ENCODE measurements at regions not wholly inside any gene's neighbourhood (a gene's known extent, or its start where the extent isn't known, plus 50 kb on each side); places are given as distances from the start of the nearest gene placed in this dataset.

DNA sequence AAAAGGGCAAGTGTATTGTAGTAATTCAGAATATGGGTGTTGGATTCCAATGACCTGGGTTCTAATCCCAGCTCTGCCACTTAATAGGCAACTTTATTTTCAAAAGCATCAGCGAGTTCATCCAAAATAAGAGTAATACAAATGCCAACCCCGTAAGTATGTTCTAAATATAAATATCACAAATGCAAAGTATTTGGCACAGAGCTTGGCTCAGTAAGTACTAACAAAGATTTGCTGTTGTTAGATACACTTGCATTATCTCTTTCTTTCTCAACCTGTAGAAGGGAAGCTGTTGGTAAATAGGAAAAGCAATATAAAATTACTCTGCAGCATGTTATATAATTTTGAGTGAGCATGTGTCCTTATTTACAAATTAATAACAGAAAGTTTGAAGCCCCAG, 1302.6 kb upstream of the FAM98A start:
- Histone ChIP-seq H3K4me1 (ENCODE audit: insufficient read depth, low read length, poor library complexity, severe bottlenecking) (no peaks in the 10 kb centered on the region), H3K4me3 (ENCODE audit: low read length, poor library complexity, severe bottlenecking) (no peak overlapping the region), H3F3A (ENCODE audit: low read depth) (no peaks in the 10 kb centered on the region), H4K20me1 (ENCODE audit: insufficient read depth, low read length, poor library complexity, severe bottlenecking) (no peaks in the 10 kb centered on the region), H3K9me3 (ENCODE audit: insufficient read depth, low read depth, low read length) (no peaks in the 10 kb centered on the region), H3K9me2 (replicated peaks; ENCODE audit: low read depth, low read length) (0 out of 2 replicates have a peak, but pooled peaks cover 5% of the 10 kb centered on the region), H3K27me3 (ENCODE audit: insufficient read depth, low read length, poor library complexity, severe bottlenecking) (no peaks in the 10 kb centered on the region), H2AFZ (ENCODE audit: low read length) (no peak overlapping the region), H3K36me3 (ENCODE audit: insufficient read depth, low read length) (no peaks in the 10 kb centered on the region), H3K4me2 (ENCODE audit: low read depth, low read length, poor library complexity, severe bottlenecking) (no peak overlapping the region), H3K9ac (ENCODE audit: low read depth, low read length, poor library complexity, severe bottlenecking) (no peak overlapping the region), H3K79me2 (ENCODE audit: insufficient read depth, low read length) (no peaks in the 10 kb centered on the region)
- TF ChIP-seq, protein P1, sequence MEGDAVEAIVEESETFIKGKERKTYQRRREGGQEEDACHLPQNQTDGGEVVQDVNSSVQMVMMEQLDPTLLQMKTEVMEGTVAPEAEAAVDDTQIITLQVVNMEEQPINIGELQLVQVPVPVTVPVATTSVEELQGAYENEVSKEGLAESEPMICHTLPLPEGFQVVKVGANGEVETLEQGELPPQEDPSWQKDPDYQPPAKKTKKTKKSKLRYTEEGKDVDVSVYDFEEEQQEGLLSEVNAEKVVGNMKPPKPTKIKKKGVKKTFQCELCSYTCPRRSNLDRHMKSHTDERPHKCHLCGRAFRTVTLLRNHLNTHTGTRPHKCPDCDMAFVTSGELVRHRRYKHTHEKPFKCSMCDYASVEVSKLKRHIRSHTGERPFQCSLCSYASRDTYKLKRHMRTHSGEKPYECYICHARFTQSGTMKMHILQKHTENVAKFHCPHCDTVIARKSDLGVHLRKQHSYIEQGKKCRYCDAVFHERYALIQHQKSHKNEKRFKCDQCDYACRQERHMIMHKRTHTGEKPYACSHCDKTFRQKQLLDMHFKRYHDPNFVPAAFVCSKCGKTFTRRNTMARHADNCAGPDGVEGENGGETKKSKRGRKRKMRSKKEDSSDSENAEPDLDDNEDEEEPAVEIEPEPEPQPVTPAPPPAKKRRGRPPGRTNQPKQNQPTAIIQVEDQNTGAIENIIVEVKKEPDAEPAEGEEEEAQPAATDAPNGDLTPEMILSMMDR (conservative IDR thresholded peaks at IDR 0.05; ENCODE audit: low read length), result no peak
- TF ChIP-seq EZH2phosphoT487 (IDR thresholded peaks at IDR 0.05; ENCODE audit: borderline replicate concordance), result no peak

DNA sequence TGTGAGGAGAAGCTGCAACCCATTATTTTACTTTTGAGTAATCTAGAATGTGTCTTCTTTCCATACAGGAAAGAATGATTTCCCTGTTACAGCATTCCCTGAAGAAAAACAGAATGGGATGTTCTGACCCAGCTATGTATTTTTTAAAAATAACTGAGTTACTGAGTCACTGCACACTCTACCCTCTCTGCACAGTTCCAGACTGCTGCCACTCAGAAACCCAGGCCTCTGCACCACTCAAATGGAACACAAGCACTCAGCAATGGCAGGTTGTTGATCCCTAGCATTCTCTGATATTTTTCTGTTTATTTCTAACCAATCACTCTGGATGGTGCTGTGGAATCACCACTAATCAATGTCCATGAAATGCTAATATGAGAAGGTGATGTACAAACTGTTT, 1300.0 kb upstream of the FAM98A start:
- Histone ChIP-seq H3K9ac (ENCODE audit: low read depth, low read length, poor library complexity, severe bottlenecking) (no peak overlapping the region), H3K27me3 (ENCODE audit: insufficient read depth, low read length, poor library complexity, severe bottlenecking) (no peaks in the 10 kb centered on the region), H3K4me1 (ENCODE audit: insufficient read depth, low read length, poor library complexity, severe bottlenecking) (no peaks in the 10 kb centered on the region), H3K9me2 (replicated peaks; ENCODE audit: low read depth, low read length) (0 out of 2 replicates have a peak, but pooled peaks cover 5% of the 10 kb centered on the region), H3K4me3 (ENCODE audit: low read length, poor library complexity, severe bottlenecking) (no peak overlapping the region), H4K20me1 (ENCODE audit: insufficient read depth, low read length, poor library complexity, severe bottlenecking) (no peaks in the 10 kb centered on the region), H3K9me3 (ENCODE audit: insufficient read depth, low read depth, low read length) (no peaks in the 10 kb centered on the region), H3K79me2 (ENCODE audit: insufficient read depth, low read length) (no peaks in the 10 kb centered on the region), H3F3A (ENCODE audit: low read depth) (no peaks in the 10 kb centered on the region), H2AFZ (ENCODE audit: low read length) (no peak overlapping the region), H3K36me3 (ENCODE audit: insufficient read depth, low read length) (no peaks in the 10 kb centered on the region), H3K4me2 (ENCODE audit: low read depth, low read length, poor library complexity, severe bottlenecking) (no peak overlapping the region)
- TF ChIP-seq, protein P1 (conservative IDR thresholded peaks at IDR 0.05; ENCODE audit: low read length), result no peak
- no peak for TF ChIP-seq EZH2phosphoT487 (IDR thresholded peaks at IDR 0.05; ENCODE audit: borderline replicate concordance)

DNA sequence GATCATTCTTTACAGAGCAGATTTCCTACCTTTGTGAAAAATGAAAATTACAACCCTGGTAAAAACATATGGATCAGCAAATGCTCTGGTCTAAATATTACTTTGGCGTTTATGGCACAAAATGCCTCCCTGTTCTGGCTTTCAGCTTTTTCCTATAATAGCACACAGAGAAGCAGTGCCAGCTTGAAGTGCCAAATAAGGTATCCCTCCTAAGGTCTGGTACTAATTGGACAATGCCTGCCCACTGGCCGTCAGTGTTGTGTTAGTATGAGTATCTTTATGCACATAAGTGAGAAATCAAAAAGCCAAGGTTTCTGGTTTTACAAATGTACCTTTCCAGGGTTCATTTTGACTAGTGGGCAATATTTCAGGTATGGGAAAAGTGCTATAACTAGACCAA, 1293.7 kb upstream of the FAM98A start:
- Histone ChIP-seq H3K4me3 (ENCODE audit: low read length, poor library complexity, severe bottlenecking) (no peak overlapping the region), H3K4me2 (ENCODE audit: low read depth, low read length, poor library complexity, severe bottlenecking) (no peak overlapping the region), H3F3A (ENCODE audit: low read depth) (no peaks in the 10 kb centered on the region), H4K20me1 (ENCODE audit: insufficient read depth, low read length, poor library complexity, severe bottlenecking) (no peaks in the 10 kb centered on the region), H3K27me3 (ENCODE audit: insufficient read depth, low read length, poor library complexity, severe bottlenecking) (no peaks in the 10 kb centered on the region), H2AFZ (ENCODE audit: low read length) (no peak overlapping the region), H3K9me2 (replicated peaks; ENCODE audit: low read depth, low read length) (no peaks in the 10 kb centered on the region), H3K36me3 (ENCODE audit: insufficient read depth, low read length) (no peaks in the 10 kb centered on the region), H3K79me2 (ENCODE audit: insufficient read depth, low read length) (no peaks in the 10 kb centered on the region), H3K9me3 (ENCODE audit: insufficient read depth, low read depth, low read length) (no peaks in the 10 kb centered on the region), H3K9ac (ENCODE audit: low read depth, low read length, poor library complexity, severe bottlenecking) (no peak overlapping the region), H3K4me1 (ENCODE audit: insufficient read depth, low read length, poor library complexity, severe bottlenecking) (no peaks in the 10 kb centered on the region)
- no peak for TF ChIP-seq EZH2phosphoT487 (IDR thresholded peaks at IDR 0.05; ENCODE audit: borderline replicate concordance)
- TF ChIP-seq, protein P1 (conservative IDR thresholded peaks at IDR 0.05; ENCODE audit: low read length), result no peak
